MCF 10A (cell line): ENCODE measurements at regions not wholly inside any gene's neighbourhood (a gene's known extent, or its start where the extent isn't known, plus 50 kb on each side); places are given as distances from the start of the nearest gene placed in this dataset. TPM values are rescaled to one million over a fixed set of nuclear protein-coding genes. Genes with fewer than 3 reads are reported as not detected.
"Not testable (repeated sequence)": the region's sequence is repeated elsewhere in the genome, so short reads cannot be mapped to it uniquely, and the experiment has no call there.

Source experiments
- BruUV-seq: library from RNA; stranded (reverse); fragments of 400-500 nt; replicated peaks from 2 replicates; lab custom pipeline; 2021; lab: Mats Ljungman, UMichigan
- CTCF ChIA-PET: fragments of 300-600 bp; sonication (Branson Sonifier 250); formaldehyde crosslinking; extraction: SDS; loops from one replicate; lab custom pipeline; 2021; ENCODE audit warnings: antibody characterized with exemption, inconsistent platforms; lab: Yijun Ruan, JAX
- POLR2A ChIA-PET: fragments of 300-600, 350-650 bp; sonication (Branson Sonifier 250); formaldehyde crosslinking; extraction: SDS; loops from one replicate; lab custom pipeline; 2020; ENCODE audit warnings: antibody characterized with exemption, inconsistent platforms; lab: Yijun Ruan, JAX
- DNase-seq: peaks from one replicate; pipeline ENCODE4 v3.0.0-alpha.2; 2018; ENCODE audit not compliant: unreplicated experiment
- H3K27ac Mint-ChIP-seq: one replicate; pipeline ENCODE4 v1.8.0; 2022; ENCODE audit warnings: mild to moderate bottlenecking, low read depth, mixed read lengths; ENCODE audit not compliant: unreplicated experiment
- H3K27me3 Mint-ChIP-seq: one replicate; pipeline ENCODE4 v1.8.0; 2022; ENCODE audit warnings: mixed read lengths; ENCODE audit not compliant: insufficient read depth, unreplicated experiment
- H3K36me3 Mint-ChIP-seq: one replicate; pipeline ENCODE4 v1.8.0; 2022; ENCODE audit warnings: mild to moderate bottlenecking, moderate library complexity, mixed read lengths; ENCODE audit not compliant: insufficient read depth, unreplicated experiment
- H3K4me1 Mint-ChIP-seq: one replicate; pipeline ENCODE4 v1.8.0; 2022; ENCODE audit warnings: mixed read lengths; ENCODE audit not compliant: insufficient read depth, unreplicated experiment
- H3K4me3 Mint-ChIP-seq: one replicate; pipeline ENCODE4 v1.8.0; 2022; ENCODE audit warnings: mild to moderate bottlenecking, moderate library complexity, mixed read lengths; ENCODE audit not compliant: unreplicated experiment
- H3K9me3 Mint-ChIP-seq: one replicate; pipeline ENCODE4 v1.8.0; 2022; ENCODE audit warnings: mixed read lengths; ENCODE audit not compliant: unreplicated experiment
- CTCF ChIP-seq: fragments of 200-600 bp; IDR thresholded peaks from one replicate; pipeline ENCODE4 v1.8.0; 2022; ENCODE audit warnings: antibody characterized with exemption, mild to moderate bottlenecking; ENCODE audit not compliant: unreplicated experiment
- intact Hi-C: fragments of 100-400 bp; cut with micrococcal nuclease; formaldehyde crosslinking; loops from 2 replicates; pipeline ENCODE4 v1.14.1; 2022
- microRNA-seq: library from miRNA; unstranded; fragments of <30 nt; microRNA quantifications from one replicate; pipeline ENCODE4 v1.2.0, GENCODE V29; 2022

GRCh38 chr5:87211676-87212075 lies 56.0 kb upstream of the RASA1 start:
- intact Hi-C loops, result no loop called here
- Mint-ChIP-seq H3K9me3 (no peaks in the 10 kb centered on the region), H3K27me3 (no peaks in the 10 kb centered on the region), H3K4me1 (no peaks in the 10 kb centered on the region), H3K36me3 (no peaks in the 10 kb centered on the region), H3K4me3 (no peak overlapping the region), H3K27ac (no peak overlapping the region)
- TF ChIP-seq CTCF, result no peak
- ChIA-PET POLR2A (interaction anchor here (0.7 kb wide), 1 partner anchor 981 kb away, joined by 4 read pairs; no protein-coding TSS in a partner anchor), CTCF (no interaction called here)
- no TSS peak for BruUV-seq
- DNase-seq, result no peak

- intact Hi-C loops, H3K4me3 Mint-ChIP-seq, H3K27me3 Mint-ChIP-seq, CTCF ChIA-PET, H3K9me3 Mint-ChIP-seq, H3K36me3 Mint-ChIP-seq, H3K4me1 Mint-ChIP-seq, DNase-seq, BruUV-seq, H3K27ac Mint-ChIP-seq, POLR2A ChIA-PET: not testable (repeated sequence)
Measured at GRCh38 chr5:87212183-87212582, 55.5 kb upstream of the RASA1 start.

GRCh38 chr5:87217480-87217879 lies 50.2 kb upstream of the RASA1 start:
- CTCF ChIA-PET, result interaction anchor here (0.6 kb wide), 1 partner anchor 36 kb away, joined by 3 read pairs; no protein-coding TSS in a partner anchor
- H3K4me1 Mint-ChIP-seq, intact Hi-C loops, H3K27me3 Mint-ChIP-seq, H3K36me3 Mint-ChIP-seq, H3K27ac Mint-ChIP-seq, H3K4me3 Mint-ChIP-seq, DNase-seq, BruUV-seq, POLR2A ChIA-PET, H3K9me3 Mint-ChIP-seq: not testable (repeated sequence)

Small RNA genes lying in the stretch of these regions (microRNA-seq; reads per million reads assigned to microRNA genes)
- not detected for gene MIR4280
